ENCODE measurements at regions not wholly inside any gene's neighbourhood (a gene's known extent, or its start where the extent isn't known, plus 50 kb on each side); places are given as distances from the start of the nearest gene placed in this dataset.

DNA sequence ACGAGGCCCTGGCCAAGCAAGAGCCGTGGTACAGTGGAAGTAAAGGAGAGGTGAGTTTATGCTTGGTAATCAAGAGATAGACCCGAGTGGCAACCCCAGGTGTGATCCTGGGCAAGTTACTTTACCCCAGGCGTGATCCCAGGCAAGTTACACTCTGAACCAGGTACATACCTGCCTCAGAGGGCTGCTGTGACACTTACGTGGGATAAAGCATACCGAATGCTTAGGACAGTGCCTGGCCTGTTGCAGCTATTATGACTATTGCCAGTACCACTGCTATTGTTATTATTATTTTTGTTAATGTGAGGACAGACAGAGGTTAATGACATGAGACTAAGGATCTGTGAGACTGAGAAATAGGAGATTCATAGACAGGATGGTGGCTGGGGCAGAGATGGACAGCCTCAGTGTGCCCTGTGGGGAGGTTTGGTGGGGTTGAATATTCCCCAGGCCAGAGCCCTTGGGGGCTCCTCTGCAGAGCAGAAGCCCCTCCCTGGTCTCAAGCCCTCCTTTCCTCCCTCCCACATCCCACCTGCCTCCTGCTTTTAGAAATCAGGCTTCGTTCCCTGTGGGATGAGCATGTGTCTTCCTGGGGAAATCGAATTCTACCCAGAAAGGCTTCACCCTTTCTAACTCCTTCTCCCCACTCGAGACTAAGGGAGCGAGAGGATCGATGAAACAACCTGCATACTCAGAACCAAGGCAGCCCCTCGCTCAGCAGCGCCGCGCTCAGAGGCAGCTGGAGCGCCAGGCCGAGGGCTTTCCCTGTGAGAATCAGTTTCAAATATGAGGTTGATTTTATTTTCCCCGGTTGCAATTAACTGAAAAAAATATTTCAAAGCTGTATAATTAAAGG, 62.0 kb upstream of the SIX3 start:
- no peak for DNase-seq

DNA sequence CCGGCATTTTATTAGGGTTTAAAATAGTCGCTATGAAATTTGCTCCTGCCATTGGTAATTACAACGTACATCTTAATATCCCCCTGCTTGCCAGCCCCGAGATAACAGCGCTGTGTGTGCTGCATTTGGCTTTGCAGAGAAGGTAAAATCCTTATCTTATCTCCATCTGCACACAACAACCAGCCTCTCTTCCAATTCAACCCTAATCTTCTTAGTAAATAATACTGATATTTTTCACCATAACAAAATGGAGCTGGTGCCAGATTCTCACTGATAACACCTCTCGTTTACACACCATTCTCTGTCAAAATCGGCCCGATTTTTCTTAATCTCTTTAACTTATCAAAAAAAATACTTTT, 61.4 kb upstream of the SIX3 start:
- no peak for DNase-seq

DNA sequence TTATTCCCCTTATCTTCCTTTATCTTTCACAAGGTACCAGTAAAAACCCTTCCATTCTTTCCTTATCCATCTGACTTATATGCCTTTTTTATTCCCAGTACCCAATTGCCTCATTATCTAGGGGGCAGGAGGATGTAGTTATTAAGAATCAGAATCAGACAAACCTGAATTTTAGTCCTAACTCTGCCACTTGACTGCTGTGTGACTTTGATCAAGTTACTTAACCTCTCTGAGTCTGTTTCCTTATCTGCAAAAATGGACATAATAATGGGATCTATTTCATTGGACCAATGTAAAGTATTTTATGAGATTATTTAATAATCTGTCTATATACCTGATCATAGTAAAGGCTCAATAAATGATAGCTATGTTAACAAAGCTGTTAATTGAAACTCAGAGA, 59.6 kb upstream of the SIX3 start:
- DNase-seq: no peak

DNA sequence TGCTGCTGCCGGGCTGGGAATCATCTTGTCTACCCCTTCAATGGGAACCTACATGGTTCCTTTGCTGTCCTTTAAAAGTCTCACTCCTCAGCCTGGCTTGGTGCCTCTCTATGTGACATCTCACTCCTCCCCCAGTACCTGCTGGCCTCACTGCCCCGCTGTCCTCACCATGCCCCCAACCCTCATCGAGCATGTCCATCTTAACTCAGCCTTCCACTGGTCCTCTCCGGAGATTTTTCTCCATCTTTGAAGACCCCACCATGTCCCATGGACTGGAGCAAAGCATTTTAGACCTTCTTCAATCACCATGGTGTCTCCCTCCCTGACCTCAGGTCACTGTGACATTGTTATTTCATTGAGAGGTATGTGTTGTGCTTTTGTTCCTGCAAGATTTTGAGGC, 58.1 kb upstream of the SIX3 start:
- DNase-seq: no peak

DNA sequence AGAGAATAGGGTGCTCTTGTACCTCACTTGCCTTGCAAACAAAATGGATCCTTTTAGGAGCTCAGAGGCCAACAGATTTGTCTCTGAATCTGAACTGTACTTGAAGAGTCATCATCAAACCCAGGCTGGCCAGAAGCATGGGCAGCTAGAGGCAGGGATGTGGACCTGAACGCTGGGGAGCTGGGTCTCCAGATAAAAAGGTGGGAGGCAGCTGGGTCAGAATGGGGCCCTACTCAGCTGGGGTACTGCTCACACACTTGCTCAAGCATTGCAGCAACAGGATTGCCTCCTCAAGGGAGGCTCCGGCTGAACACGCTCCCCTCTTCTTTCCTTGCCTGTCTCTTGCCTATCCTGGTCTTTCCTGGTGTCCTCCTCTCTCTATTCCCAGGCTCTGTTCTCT, 57.3 kb upstream of the SIX3 start:
- DNase-seq: no peak

DNA sequence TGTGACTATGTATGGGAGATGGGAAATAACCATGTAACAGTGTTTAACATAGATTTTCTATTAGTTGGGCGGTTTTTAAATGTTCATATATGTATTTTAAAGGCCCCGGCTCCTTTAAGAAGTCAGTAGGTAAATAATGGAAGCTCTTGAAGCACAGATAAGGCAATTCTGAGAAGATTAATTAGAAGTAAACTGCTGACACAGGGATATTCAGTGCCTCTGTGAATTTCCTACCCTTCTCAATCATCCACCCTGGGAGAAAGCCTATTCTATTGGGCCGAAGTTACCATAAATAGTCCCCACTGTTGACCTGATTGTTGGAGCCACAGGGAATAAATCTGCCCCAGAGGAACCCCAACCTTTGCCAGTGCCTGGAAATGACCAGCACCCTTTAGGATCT, 56.8 kb upstream of the SIX3 start:
- DNase-seq: no peak

DNA sequence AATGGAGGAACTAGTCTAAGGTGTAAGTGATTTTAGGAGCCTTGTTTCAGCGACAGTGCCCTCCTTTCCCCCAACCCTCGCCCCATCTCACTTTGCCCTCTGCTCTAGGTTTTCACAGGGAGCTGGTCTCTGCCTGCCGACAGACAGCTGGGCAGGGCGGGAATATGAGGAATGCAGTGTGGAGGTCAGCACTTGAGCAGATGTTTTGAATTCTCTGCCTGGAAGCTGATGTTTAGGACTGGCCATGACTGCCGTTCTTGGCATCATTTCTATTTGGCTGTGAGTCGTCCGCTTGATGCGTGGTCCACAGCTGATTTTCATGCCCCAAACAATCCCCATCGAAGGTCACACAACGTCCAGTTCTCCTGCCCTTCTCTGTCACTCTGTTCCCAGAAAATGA, 55.1 kb upstream of the SIX3 start:
- DNase-seq: no peak

DNA sequence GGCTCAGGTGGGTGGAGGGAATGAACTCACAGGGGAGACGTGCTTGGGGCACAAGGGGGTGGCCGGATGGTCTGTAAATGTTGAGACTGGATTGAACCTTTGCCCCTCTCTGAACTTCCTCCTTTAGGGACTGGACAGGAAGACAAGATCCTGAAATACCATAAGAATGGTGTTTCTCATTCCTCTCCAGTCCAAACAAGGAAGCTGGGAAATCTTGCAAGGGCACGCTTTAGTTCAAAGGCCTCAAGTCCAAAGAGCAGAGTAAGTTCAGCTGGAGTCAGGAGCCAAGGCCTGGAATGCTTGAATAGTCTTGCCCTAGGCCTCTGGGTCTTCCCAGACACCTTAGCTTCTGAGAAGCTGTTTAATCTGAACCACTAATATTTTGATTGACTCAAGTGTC, 52.4 kb upstream of the SIX3 start:
- no peak for DNase-seq

Data from NCI-H2081 (cell line).